Gastrocnemius medialis (tissue), 4 donors: ENCODE measurements at regions not wholly inside any gene's neighbourhood (a gene's known extent, or its start where the extent isn't known, plus 50 kb on each side); places are given as distances from the start of the nearest gene placed in this dataset.

ENCODE experiments used
- ATAC-seq, 2 donors: fragments of 150-250 bp; one replicate each; pipeline ENCODE4 v1.9.1; 2016
- DNase-seq, 2 donors: peaks; one replicate each; pipeline ENCODE4 v3.0.0-alpha.2; 2019
- H3K27ac ChIP-seq, 4 donors: fragments of 200-600 bp; sonication (generic); 1 replicate in 1 of 4; 2 replicates in 3 of 4; pipeline ENCODE4 v1.5.1; 2016 to 2018; ENCODE audit warnings: mild to moderate bottlenecking in 2 of 4, moderate library complexity in 1 of 4
- H3K27me3 ChIP-seq, 3 donors: fragments of 200-600 bp; sonication (generic) in 2 of 3; 1 replicate in 1 of 3; 2 replicates in 2 of 3; pipeline versions ENCODE4 v1.5.1 to v1.6.0; 2016 to 2019; ENCODE audit warnings: mild to moderate bottlenecking in 1 of 3, moderate library complexity in 1 of 3
- H3K36me3 ChIP-seq, 2 donors: fragments of 200-600 bp; sonication (generic) in 1 of 2; one replicate each; pipeline ENCODE4 v1.5.1; 2017 to 2018
- H3K4me1 ChIP-seq, 2 donors: fragments of 200-600 bp; sonication (generic) in 1 of 2; one replicate each; pipeline ENCODE4 v1.5.1; 2016 to 2017; ENCODE audit warnings: mild to moderate bottlenecking in 2 of 2
- H3K4me3 ChIP-seq, 4 donors: fragments of 200-600 bp; sonication (generic) in 3 of 4; 1 replicate in 1 of 4; 2 replicates in 3 of 4; pipeline ENCODE4 v1.5.1; 2016 to 2019; ENCODE audit warnings: mild to moderate bottlenecking in 2 of 4
- H3K9me3 ChIP-seq, 3 donors: fragments of 200-600 bp; sonication (generic) in 2 of 3; 1 replicate in 1 of 3; 2 replicates in 2 of 3; pipeline ENCODE4 v1.5.1; 2016 to 2019
- CTCF ChIP-seq, 5 experiments: fragments of 450-650 bp in 3 of 5; fragments of 200-600 bp in 2 of 5; sonication (generic) in 2 of 5; IDR thresholded peaks in 4 of 5; conservative IDR thresholded peaks in 1 of 5; 1 replicate in 4 of 5; 2 replicates in 1 of 5; pipeline ENCODE4 v1.5.1; 2016 to 2019; ENCODE audit warnings: antibody characterized with exemption in 5 of 5, mild to moderate bottlenecking in 3 of 5, moderate library complexity in 3 of 5
- POLR2A ChIP-seq, 2 donors: fragments of 450-650 bp; IDR thresholded peaks; one replicate each; pipeline ENCODE4 v1.6.1; 2017; ENCODE audit warnings: antibody characterized with exemption in 2 of 2, mild to moderate bottlenecking in 2 of 2, moderate library complexity in 2 of 2
- in situ Hi-C, 4 donors: fragments of 200-750 bp; cut with MboI; loops; one replicate each; pipeline versions ENCODE4 v1.15.0 to v1.8.0; 2017; ENCODE audit warnings: low sequenced_read_pairs in 4 of 4
- intact Hi-C: fragments of 100-400 bp; cut with DNase I; formaldehyde crosslinking; loops from one replicate; pipeline ENCODE4 v1.15.1; 2023; ENCODE audit warnings: low total_unique reads

GRCh38 chr22:49404576-49405241, 423.0 kb downstream of the BRD1 start:
- DNase-seq = no peak
- Histone ChIP-seq H3K27me3 (peaks cover 0 to 3% (median 0%) of the 10 kb centered on the region in 3 donors), H3K9me3 (no peaks in the 10 kb centered on the region), H3K27ac (no peak overlapping the region), H3K36me3 (no peaks in the 10 kb centered on the region), H3K4me1 (no peaks in the 10 kb centered on the region), H3K4me3 (no peak overlapping the region)
- ATAC-seq = no peak
- in situ Hi-C loops (no loop called here), intact Hi-C loops (no loop called here)
- no peak for TF ChIP-seq CTCF (IDR thresholded peaks at IDR 0.05 in 4 of 5, conservative IDR thresholded peaks at IDR 0.05 in 1 of 5)
- TF ChIP-seq POLR2A (IDR thresholded peaks at IDR 0.05) = no peak

GRCh38 chr22:49404020-49404419, 423.7 kb downstream of the BRD1 start:
- H3K36me3 ChIP-seq = no peaks in the 10 kb centered on the region
- peaks cover 0 to 3% (median 0%) of the 10 kb centered on the region in 3 donors for H3K27me3 ChIP-seq
- intact Hi-C loops (no loop called here), in situ Hi-C loops (no loop called here)
- no peak for DNase-seq
- H3K4me3 ChIP-seq = no peak overlapping the region
- no peaks in the 10 kb centered on the region for H3K9me3 ChIP-seq
- TF ChIP-seq POLR2A (IDR thresholded peaks at IDR 0.05) = no peak
- TF ChIP-seq CTCF (IDR thresholded peaks at IDR 0.05 in 4 of 5, conservative IDR thresholded peaks at IDR 0.05 in 1 of 5) = no peak
- no peaks in the 10 kb centered on the region for H3K4me1 ChIP-seq
- no peak for ATAC-seq
- no peak overlapping the region for H3K27ac ChIP-seq

- Histone ChIP-seq H3K27ac (no peak overlapping the region), H3K27me3 (peaks cover 0 to 3% (median 0%) of the 10 kb centered on the region in 3 donors), H3K4me3 (no peak overlapping the region), H3K36me3 (no peaks in the 10 kb centered on the region), H3K4me1 (no peaks in the 10 kb centered on the region), H3K9me3 (no peaks in the 10 kb centered on the region)
- TF ChIP-seq CTCF (IDR thresholded peaks at IDR 0.05 in 4 of 5, conservative IDR thresholded peaks at IDR 0.05 in 1 of 5) (no peak), POLR2A (IDR thresholded peaks at IDR 0.05) (no peak)
- in situ Hi-C loops = no loop called here
- intact Hi-C loops = no loop called here
- DNase-seq (no peak), ATAC-seq (no peak)
These were observed 424.6 kb downstream of the BRD1 start for GRCh38 chr22:49403102-49403501.

- no peak for DNase-seq
- in situ Hi-C loops = no loop called here
- no peaks in the 10 kb centered on the region for H3K9me3 ChIP-seq
- intact Hi-C loops = no loop called here
- no peaks in the 10 kb centered on the region for H3K4me1 ChIP-seq
- TF ChIP-seq CTCF (IDR thresholded peaks at IDR 0.05 in 4 of 5, conservative IDR thresholded peaks at IDR 0.05 in 1 of 5) = no peak
- no peak for TF ChIP-seq POLR2A (IDR thresholded peaks at IDR 0.05)
- H3K4me3 ChIP-seq = no peak overlapping the region
- ATAC-seq = no peak
- no peaks in the 10 kb centered on the region for H3K36me3 ChIP-seq
- H3K27ac ChIP-seq = no peak overlapping the region
- H3K27me3 ChIP-seq = peaks cover 0 to 3% (median 0%) of the 10 kb centered on the region in 3 donors
These were observed 425.5 kb downstream of the BRD1 start for GRCh38 chr22:49402169-49402568.
